SHP77 treated with DMSO at 0.1 percent for 48 hours (cell line): ENCODE measurements at regions not wholly inside any gene's neighbourhood (a gene's known extent, or its start where the extent isn't known, plus 50 kb on each side); places are given as distances from the start of the nearest gene placed in this dataset.

Source experiments
- DNase-seq: peaks from one replicate; lab custom pipeline; 2025; lab: John Stamatoyannopoulos, UW

- no peak for DNase-seq
Measured at GRCh38 chr6:92047152-92047850, 1372.1 kb downstream of the EPHA7 start.

DNA sequence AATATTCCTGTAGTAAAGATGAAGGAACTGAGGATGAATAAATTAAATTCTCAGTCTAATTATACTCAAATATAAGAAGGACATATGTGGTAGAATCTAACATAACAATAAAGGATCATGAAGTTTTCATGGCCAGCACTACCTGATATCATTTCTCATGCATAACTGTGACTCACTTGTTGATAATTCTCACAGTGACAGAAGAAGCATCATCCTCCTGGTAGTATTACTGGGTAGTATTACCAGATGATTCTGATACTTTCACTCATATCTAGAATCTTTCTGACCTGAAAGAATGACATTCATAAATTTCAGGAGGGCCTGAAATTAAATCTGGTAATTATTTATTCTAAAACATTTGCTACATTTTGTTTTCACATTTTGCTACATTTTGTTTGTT is 1375.0 kb downstream of the EPHA7 start:
- DNase-seq: peak; percentile 38

DNA sequence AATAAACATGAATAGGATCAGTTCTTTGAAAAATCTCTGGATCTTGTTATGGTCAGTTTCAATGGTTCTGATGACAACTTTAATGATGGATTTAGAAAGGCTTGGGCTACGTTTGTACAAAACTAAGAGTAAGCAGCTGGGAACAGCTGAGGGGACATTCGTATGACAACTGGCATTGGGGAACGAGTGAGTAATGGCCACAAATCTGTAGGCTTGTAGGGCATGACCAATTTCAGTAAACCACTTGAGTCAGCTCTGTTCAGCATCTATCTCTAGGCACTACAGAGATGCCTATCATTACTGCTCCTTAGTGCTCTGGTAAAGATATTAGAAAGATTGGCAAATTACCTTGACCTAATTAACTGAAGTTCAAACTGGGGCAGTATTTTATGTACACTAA is 1375.6 kb downstream of the EPHA7 start:
- peak; percentile 94 for DNase-seq

- no peak for DNase-seq
Measured at GRCh38 chr6:92026878-92027277, 1392.5 kb downstream of the EPHA7 start.

DNA sequence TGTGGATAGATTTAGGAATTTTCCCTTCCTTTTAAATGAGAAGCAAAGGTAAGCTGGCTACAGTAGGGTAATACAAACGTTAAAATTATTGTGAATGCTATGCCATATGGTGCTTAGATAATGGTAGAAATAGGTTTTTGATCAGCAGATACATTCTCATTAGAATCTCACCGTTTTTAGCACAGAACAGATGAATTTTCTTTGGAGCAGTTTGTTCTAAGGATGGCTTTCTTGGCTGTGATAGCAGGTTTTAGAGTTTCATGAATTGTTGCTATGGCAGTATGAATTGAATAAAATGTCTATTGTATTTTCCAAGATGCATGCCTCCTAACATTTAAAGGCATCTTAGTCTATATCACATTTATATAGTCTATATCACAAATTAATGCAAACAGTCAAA is 1394.5 kb downstream of the EPHA7 start:
- DNase-seq: peak; percentile 58

- peak; percentile 95 for DNase-seq
Measured at GRCh38 chr6:92024110-92024509, 1395.2 kb downstream of the EPHA7 start.

DNA sequence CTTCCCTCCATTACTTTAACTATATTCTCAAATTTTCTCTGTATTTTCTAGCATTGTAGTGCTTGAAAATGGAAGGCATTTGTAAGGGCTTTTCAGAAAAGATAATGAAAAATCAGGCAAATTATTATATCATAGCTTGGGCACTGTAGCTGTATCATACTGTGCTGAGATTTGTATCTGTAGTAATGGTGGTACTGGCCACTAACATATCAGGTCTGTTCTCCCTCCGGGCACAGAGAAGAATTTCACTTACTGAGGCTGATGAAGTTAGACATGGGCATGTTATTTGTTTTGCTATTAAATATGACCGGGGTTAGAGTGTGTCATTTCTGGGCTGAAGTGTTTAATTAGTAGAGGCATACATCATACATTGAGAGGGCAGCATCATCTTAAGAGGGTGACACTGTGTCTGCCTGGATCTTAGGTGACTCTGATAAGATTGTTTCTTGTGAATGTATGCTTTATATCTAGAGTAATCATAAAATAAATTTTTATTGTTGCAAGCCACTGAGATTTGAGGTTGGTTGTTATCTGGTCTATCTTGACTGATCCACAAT is 1395.9 kb downstream of the EPHA7 start:
- peak; percentile 84 for DNase-seq

DNA sequence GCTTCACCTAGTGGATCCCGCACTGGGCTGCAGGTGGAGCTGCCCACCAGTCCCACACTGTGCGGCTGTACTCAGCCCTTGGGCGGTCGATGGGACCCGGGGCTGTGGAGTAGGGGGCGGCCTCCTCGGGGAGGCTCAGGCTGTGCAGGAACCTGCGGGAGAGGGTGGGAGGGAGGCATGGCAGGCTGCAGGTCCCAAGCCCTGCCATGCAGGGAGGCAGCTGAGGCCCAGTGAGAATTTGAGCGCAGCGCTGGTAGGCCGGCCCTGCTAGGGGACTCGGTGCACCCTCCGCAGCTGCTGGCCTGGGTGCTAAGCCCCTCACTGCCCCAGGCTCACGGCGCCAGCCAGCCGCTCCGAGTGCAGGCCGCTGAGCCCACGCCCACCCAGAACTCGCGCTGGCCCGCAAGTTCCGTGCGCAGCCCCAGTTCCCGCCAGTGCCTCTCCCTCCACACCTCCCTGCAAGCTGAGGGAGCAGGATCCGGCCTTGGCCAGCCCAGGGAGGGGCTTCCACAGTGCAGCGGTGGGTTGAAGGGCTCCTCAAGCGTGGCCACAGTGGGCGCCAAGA is 1407.6 kb downstream of the EPHA7 start:
- no peak for DNase-seq

DNA sequence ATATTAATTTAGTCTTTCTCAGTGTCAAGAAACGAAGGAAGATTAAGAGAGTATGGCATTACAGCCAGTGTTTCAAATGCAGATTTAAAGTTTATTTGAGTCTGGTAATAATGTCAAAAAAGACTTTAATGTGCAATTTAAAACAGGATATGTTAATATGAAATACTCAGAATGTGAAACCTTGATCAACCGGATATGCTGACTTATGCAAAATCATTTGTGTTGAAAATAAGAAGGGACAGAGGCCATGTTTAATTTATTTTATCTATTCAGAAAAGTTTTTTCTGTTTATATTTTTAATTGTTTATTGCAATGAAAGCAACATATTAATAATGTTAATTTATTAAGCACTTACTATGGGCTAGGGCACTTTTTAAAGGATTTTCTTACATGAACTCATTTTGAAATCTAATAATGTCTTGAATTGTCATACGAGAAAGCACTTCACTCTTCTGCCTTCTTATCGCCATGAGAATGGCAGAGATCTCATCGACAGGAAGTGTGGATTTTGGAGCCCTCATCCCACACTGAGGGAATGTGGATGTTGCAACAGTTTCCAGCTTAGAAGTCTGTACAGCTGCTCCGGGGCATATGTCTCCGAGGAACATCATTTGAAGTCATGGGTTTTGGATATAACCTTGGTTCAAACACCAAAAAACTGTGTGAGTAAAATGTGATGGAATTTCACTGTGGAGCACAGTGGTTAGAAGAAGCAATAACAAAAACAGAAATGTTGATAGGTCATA is 1410.4 kb downstream of the EPHA7 start:
- no peak for DNase-seq

DNA sequence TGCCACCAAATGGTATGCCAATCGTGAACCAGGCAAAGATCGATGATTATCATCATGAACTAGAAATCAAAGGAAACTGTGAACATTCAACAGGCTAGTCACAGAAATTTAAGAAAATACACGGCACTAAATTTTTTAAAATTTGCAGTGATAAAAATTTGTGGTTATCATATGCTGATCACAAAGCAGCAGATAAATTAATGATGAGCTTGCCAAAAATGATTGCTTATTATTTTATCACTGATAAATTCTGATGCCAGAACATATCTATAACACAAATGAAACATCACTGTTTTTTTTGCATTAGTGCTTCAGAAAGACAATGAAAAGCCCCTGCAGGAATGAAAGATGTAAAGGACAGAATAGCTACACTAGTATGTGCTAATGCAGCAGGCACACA is 1413.2 kb upstream of the MAP3K7 start:
- DNase-seq: no peak

GRCh38 chr6:91994787-91995186 is 1407.9 kb upstream of the MAP3K7 start:
- no peak for DNase-seq

GRCh38 chr6:91982559-91982958 is 1395.7 kb upstream of the MAP3K7 start:
- no peak for DNase-seq

DNA sequence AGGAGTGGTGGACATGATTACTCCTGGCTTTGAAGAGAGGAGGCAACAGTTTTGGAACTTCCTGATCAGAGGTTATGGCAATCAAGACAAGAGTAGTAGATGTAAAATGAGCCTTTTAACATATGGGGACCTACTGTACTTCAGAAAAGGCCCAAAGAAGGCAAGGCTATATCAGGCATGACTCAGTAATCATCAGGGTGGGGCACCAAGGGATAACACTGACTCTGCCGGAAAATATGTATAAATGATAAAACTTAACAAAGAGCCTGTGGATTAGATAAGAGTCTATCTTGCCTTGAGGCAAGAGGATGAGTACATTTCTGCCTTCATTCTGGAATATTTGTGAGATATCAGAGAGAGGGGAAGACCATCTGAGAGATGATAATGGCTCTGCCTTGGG is 1389.9 kb upstream of the MAP3K7 start:
- DNase-seq: no peak

DNA sequence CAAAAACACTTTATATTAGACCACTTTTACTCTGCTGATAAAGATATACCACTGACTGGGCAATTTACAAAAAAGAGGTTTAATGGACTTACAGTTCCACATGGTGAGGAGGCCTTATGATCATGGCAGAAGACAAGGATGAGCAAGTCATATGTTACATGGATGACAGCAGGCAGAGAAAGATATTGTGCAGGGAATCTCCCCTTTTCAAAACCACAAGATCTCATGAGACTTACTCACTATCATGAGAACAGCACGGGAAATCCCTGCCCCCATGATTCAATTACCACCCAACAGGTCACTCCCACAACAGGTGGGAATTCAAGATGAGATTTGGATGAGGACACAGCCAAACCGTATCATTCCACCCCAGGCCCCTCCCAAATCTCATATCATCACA is 1383.8 kb upstream of the MAP3K7 start:
- DNase-seq: no peak

DNA sequence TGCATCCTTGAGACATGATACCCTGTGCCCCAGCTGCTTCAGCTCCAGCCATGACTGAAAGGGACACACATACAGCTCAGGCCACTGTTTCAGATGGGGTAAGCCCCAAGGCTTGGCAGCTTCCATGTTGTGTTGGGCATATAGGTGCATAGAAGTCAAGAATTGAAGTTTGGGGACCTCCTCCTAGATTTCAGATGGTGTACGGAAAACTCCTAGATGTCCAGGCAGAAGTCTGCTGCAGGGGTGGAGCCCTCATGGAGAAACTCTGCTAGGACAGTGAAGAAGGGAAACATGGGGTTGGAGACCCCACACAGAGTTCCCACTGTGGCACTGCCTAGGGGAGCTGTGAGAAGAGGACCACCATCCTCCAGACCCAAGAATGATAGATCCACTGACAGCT is 1379.0 kb upstream of the MAP3K7 start:
- DNase-seq: no peak

DNA sequence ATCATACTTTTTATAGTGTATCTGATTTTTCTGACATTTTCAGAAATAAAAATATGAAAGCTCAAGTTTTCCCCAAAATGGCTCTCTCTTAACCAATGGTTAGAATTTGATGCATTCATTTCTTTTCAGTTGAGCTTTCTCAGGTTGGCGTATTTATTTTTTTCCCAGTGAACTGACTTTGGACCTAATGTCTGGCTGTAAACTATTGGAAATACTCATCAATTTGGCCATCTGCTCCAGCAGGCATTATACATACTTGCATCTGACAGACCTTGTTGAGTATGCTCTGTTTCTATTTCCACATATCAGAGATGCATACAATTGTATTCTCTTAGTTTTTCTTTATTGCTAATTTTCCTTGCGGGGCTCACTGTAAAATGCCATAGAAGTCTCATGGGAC is 1374.8 kb upstream of the MAP3K7 start:
- DNase-seq: no peak

DNA sequence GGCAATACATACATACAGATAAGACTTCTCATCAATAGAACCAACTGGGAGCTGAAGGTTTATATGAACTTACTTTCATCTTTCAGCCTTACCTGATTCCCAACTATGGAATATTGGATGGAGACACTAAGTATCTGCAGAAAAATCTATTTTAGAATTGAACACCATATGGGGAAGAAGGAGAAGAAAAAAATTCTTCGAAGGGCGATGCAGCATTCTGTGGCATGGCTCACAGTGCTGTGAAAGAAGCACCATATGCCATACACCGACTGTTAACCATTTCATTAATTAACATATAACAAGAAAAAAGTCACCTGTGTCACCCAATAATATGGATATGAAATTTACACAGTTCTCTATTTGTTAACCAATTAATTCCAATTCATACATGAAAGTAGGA is 1374.4 kb upstream of the MAP3K7 start:
- no peak for DNase-seq

- DNase-seq: no peak
Measured at GRCh38 chr6:91941838-91942237, 1355.0 kb upstream of the MAP3K7 start.

DNA sequence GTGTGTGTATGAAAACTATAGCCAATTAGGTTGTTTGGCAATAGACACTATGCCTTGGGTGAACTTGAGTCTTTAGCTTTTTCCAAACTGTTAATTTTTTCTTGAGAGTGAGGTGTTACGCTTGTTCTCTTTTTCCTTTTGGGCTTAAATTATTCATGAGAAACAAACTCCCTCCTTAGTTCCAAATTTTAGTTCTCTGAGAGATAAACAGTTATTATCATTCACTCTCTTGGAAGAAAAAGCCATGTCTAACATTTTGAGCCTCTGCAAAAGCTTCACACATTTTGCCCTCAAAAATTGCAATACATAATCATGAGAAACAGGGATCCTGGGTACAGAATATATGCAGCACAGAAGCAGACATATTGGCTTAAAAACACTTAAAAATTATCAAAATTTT is 1353.9 kb upstream of the MAP3K7 start:
- no peak for DNase-seq

GRCh38 chr6:91926827-91927226 is 1340.0 kb upstream of the MAP3K7 start:
- no peak for DNase-seq

DNA sequence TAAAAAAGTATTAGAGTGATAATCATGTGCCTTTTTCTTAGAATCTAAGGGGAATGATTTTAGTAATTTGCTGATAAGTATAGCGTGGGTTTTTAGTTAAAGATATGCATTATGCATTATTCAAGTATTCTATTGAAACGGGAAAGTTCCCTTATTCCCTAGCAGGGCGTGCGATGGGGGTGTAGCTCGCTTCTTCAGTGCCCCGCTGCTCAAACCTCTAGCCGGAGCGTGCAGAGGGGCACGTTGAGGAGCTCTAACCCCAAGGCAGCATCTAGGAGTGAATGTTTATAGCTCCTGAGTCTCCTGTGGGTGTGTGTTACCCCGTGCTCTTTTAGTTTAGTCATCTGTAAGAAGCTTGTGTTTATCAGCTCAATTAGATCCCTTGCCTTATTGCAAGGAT is 1339.5 kb upstream of the MAP3K7 start:
- DNase-seq: no peak

DNA sequence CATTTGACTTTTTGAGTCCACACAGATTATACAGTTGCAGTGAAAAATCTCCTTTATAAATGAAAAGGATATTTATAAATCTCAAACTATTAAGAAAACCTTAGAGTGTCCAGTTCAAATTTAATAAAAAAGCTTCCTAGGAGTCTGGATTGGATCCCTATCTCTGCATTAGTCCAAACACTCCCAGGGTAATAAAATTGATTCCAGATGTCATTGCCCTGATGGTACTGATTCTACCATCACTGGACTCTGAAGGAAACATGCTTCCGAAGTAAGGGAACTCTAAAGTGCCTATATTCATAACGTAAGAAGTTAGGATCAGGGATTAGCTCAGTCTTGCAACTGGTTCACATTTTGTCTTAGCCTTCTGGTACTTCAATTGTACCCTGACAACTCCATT is 1325.1 kb upstream of the MAP3K7 start:
- no peak for DNase-seq

DNA sequence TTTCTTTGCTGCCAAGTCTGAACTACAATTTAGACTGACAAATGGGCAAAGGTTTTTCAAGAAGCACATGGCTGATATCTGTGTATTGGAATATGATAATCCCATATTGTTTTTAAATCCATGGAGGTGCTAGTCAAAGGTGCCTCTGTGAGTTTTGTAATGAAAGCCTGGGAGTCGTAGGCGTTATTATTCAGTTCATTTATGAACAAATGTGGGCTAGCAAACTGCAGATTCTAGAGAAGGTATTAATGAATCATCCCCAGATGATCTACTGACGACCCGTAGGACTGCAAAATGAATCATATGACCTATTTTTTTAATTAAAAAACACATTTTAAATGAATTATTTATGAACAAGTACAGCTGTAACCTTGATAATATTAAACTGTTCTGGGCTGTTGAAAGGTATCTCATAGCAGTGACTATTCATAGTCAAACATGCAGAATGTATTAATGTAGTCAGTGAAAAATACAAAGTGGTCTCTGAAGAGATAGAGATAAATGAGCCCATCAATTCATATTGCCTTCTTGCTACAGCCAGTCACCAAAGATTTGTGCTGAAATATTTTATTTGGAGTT is 1317.8 kb upstream of the MAP3K7 start:
- DNase-seq: no peak
